Muscle layer of colon (tissue), 2 donors: ENCODE measurements at regions not wholly inside any gene's neighbourhood (a gene's known extent, or its start where the extent isn't known, plus 50 kb on each side); places are given as distances from the start of the nearest gene placed in this dataset.
"Not testable (repeated sequence)": the region's sequence is repeated elsewhere in the genome, so short reads cannot be mapped to it uniquely, and the experiment has no call there.

Experiments
- H3K27ac ChIP-seq: one replicate; pipeline ENCODE4 v1.7.0; 2013; ENCODE audit warnings: low read depth, mild to moderate bottlenecking, low read length, moderate library complexity
- H3K27me3 ChIP-seq, 2 donors: one replicate each; pipeline ENCODE4 v1.7.0; 2013; ENCODE audit warnings: low read length in 2 of 2, mild to moderate bottlenecking in 2 of 2; ENCODE audit not compliant: insufficient read depth in 2 of 2, control insufficient read depth in 1 of 2
- H3K36me3 ChIP-seq: one replicate; pipeline ENCODE4 v1.7.0; 2013; ENCODE audit warnings: mild to moderate bottlenecking, low read length; ENCODE audit not compliant: insufficient read depth
- H3K4me1 ChIP-seq: one replicate; pipeline ENCODE4 v1.7.0; 2013; ENCODE audit warnings: mild to moderate bottlenecking, low read length; ENCODE audit not compliant: insufficient read depth
- H3K4me3 ChIP-seq, 2 donors: one replicate each; pipeline ENCODE4 v1.7.0; 2013; ENCODE audit warnings: low read length in 2 of 2, low read depth in 1 of 2, mild to moderate bottlenecking in 1 of 2, moderate library complexity in 1 of 2
- H3K9ac ChIP-seq: one replicate; pipeline ENCODE4 v1.7.0; 2013; ENCODE audit warnings: low read length
- H3K9me3 ChIP-seq: one replicate; pipeline ENCODE4 v1.7.0; 2013; ENCODE audit warnings: mild to moderate bottlenecking, low read length
- donor health status: abdominal sarcoma.
- donor health status: Adenocarcinoma of cecum.

DNA sequence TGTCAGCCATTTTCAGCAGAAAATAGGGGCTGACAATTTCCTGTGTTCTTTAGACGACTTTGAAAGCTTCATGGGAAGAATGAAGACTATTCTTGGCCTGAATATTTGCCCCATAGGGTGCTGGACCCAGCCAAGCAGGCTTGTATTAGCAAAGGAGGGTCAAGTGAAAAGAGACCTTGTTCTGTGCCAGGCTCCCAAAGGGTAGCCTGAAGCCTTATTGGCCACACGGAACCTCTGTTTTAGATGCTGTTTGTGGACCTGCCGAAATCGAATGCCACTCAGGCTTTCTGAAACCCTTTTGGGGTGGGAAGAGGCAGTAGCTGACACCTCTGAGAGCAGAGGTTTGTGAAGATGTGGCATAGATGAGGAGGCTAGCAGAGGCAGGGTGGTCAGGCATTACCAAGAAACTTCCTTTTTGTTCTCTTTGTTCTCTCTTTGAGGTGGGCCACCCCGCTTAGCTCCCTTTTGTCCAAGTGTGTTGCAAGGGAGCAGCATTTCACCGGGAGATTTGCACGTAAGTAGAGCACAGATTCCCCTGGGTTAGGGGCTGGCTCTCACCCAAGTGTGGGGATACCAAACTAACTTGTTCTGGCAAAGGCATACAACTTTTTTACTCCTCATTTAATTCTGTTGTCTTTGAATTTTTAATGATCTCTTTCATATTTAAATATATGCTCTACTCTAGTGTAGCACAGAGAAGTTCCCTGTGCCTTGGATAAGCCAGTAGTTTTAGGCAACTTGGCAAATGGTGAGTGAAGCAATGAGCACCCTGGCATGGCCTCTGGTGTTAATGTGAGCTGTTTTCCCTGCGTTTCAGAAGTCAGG is 174.0 kb upstream of the EEPD1 start:
- not testable (repeated sequence) for H3K27me3 ChIP-seq, H3K27ac ChIP-seq, H3K9ac ChIP-seq, H3K9me3 ChIP-seq, H3K36me3 ChIP-seq, H3K4me1 ChIP-seq, H3K4me3 ChIP-seq

DNA sequence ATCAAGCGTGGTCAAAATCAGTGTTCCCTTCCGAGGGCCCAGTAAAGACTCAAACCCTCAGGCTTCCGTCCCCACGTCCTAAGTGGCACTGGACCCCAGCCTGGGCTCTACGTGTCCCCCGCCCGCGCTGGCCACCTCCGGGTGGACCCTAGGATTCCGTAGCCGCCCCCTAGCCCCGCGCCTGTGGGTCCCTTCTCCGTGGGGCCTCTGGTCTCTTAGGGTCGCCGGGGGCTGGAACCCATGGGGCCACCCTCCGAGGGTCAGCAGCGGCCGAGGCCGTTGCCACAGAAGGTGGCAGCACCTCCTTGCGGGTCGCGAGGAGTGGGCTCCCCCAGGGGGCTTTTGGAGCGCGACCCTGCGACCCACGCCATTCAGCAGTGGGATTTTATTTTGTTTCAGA is 170.5 kb upstream of the EEPD1 start:
- no peak overlapping the region for H3K9ac ChIP-seq
- H3K27ac ChIP-seq, result no peak overlapping the region
- H3K4me3 ChIP-seq, result no peak overlapping the region

GRCh38 chr7:35983626-35984025 is 169.4 kb upstream of the EEPD1 start:
- H3K9me3 ChIP-seq, result no peaks in the 10 kb centered on the region
- H3K9ac ChIP-seq, result no peak overlapping the region
- H3K27me3 ChIP-seq, result no peaks in the 10 kb centered on the region
- no peak overlapping the region for H3K4me3 ChIP-seq
- no peak overlapping the region for H3K27ac ChIP-seq
- H3K36me3 ChIP-seq, result no peaks in the 10 kb centered on the region
- peaks cover 4% of the 10 kb centered on the region for H3K4me1 ChIP-seq

More for the DNA sequence above, 170.5 kb upstream of the EEPD1 start:
- H3K27me3 ChIP-seq, result no peaks in the 10 kb centered on the region
- H3K4me1 ChIP-seq, result no peaks in the 10 kb centered on the region
- no peaks in the 10 kb centered on the region for H3K9me3 ChIP-seq
- no peaks in the 10 kb centered on the region for H3K36me3 ChIP-seq

DNA sequence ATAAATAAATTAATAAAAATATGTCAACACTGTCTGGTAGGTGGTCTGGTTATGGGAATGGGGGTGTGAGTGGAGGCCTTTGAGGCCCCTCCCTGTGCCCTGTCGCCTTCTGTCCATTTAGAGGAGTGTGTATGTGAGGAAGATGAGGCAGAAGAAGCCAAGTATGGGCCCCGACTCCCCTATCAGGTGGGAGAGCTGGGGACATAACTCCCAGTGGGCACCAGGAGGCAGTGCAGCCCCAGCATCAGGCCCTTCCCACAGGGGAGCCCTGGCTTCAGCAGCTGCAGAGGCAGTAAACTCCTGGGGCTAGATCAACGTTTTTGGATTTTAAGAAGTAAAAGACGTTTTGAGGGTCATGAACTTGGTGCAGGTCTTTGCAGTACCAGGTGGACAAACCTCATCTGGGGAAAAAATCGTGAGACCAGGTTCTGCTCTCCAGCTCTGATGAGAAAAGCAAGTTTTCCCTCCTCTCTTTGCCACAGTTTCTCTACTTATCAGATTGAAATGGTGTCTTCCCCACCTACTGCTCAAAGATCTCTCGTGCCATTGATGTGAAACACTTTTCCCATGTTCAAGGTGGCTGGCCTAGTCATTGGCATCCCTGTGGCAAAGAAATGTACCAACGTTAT is 167.8 kb upstream of the EEPD1 start:
- no peak overlapping the region for H3K9ac ChIP-seq
- H3K4me3 ChIP-seq, result no peak overlapping the region
- no peaks in the 10 kb centered on the region for H3K9me3 ChIP-seq
- no peaks in the 10 kb centered on the region for H3K27me3 ChIP-seq
- H3K27ac ChIP-seq, result no peak overlapping the region
- peaks cover 6% of the 10 kb centered on the region for H3K4me1 ChIP-seq
- no peaks in the 10 kb centered on the region for H3K36me3 ChIP-seq

- Histone ChIP-seq H3K36me3 (no peaks in the 10 kb centered on the region), H3K27me3 (no peaks in the 10 kb centered on the region), H3K27ac (no peak overlapping the region), H3K4me3 (no peak overlapping the region), H3K4me1 (peaks cover 6% of the 10 kb centered on the region), H3K9me3 (no peaks in the 10 kb centered on the region), H3K9ac (no peak overlapping the region)
Measured at GRCh38 chr7:35987016-35987415, 166.0 kb upstream of the EEPD1 start.

DNA sequence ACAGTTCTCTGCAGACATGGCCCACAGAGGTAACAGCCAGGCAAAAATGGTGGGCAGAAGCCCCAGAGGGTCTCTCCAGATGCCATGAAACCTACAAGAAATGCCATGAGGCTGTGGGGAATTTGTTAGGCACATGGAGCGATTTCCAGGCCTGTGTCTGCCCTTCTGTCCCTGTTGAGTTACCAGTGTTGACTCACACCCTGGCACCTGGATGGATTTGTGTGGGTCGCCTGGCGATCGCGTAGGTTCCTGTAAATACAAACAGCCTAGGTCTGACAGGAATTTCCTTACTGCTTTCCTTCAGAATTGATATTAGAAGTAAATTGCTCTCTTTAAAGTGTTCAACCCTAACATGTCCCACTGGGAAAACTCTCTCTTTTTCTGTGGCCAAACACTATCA is 164.9 kb upstream of the EEPD1 start:
- no peak overlapping the region for H3K9ac ChIP-seq
- no peaks in the 10 kb centered on the region for H3K36me3 ChIP-seq
- H3K4me1 ChIP-seq, result peaks cover 6% of the 10 kb centered on the region
- no peak overlapping the region for H3K27ac ChIP-seq
- H3K4me3 ChIP-seq, result no peak overlapping the region
- no peaks in the 10 kb centered on the region for H3K27me3 ChIP-seq
- no peaks in the 10 kb centered on the region for H3K9me3 ChIP-seq

DNA sequence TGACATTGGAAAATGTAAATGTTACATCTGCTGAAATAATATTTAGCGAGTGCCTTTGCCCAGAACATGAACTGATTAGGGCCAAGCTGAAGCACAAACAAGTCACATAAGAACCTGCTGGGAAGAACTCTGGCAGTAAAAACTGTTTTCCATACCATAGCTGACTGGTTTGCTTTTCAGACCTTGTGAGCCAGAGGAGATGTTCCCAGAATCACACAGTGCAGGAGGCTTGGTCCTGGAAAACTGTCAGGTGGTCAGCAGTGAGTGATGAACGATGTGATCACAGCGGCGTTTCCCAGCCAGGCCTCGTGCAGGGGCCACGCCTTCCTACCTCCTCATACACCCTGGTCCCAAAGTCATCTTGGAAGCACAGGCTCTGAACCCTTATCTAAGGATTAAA is 164.2 kb upstream of the EEPD1 start:
- Histone ChIP-seq H3K36me3 (no peaks in the 10 kb centered on the region), H3K9me3 (no peaks in the 10 kb centered on the region), H3K4me1 (peaks cover 6% of the 10 kb centered on the region), H3K27ac (no peak overlapping the region), H3K9ac (no peak overlapping the region), H3K4me3 (no peak overlapping the region), H3K27me3 (no peaks in the 10 kb centered on the region)

DNA sequence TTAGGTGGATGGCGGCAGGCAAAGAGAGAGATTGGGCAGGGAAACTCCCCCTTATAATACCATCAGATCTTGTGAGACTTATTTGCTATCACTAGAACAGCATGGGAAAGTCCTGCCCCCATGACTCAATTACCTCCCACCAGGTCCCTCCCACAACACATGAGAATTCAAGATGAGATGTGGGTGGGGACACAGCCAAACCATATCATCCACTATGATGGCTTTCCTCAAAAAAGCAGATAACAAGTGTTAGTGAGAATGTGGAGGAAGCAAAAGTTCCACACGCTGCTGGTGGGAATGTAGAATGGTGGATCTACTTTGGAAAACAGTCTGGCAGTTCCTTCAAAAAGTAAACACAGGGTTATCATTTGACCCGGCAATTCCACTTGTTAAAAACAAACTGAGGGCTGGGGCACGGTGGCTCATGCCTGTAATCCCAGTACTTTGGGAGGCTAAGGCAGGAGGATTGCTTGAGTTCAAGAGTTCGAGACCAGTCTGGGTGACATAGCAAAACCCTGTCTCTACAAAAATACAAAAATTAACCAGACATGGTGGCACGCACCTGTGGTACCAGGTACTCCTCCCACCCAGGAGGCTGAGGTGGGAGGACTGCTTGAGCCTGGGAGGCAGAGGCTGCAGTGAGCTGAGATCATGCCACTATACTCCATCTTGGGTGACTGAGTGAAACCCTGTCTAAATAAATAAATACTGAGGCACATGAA is 161.4 kb upstream of the EEPD1 start:
- no peaks in the 10 kb centered on the region for H3K36me3 ChIP-seq
- H3K27me3 ChIP-seq, result no peaks in the 10 kb centered on the region
- no peak overlapping the region for H3K27ac ChIP-seq
- H3K9me3 ChIP-seq, result no peaks in the 10 kb centered on the region
- H3K9ac ChIP-seq, result no peak overlapping the region
- peaks cover 6% of the 10 kb centered on the region for H3K4me1 ChIP-seq
- H3K4me3 ChIP-seq, result no peak overlapping the region

- no peak overlapping the region for H3K4me3 ChIP-seq
- H3K27ac ChIP-seq, result no peak overlapping the region
- peaks cover 6% of the 10 kb centered on the region for H3K4me1 ChIP-seq
- H3K9me3 ChIP-seq, result no peaks in the 10 kb centered on the region
- H3K27me3 ChIP-seq, result no peaks in the 10 kb centered on the region
- no peaks in the 10 kb centered on the region for H3K36me3 ChIP-seq
- H3K9ac ChIP-seq, result no peak overlapping the region
Measured at GRCh38 chr7:35992436-35992835, 160.6 kb upstream of the EEPD1 start.

DNA sequence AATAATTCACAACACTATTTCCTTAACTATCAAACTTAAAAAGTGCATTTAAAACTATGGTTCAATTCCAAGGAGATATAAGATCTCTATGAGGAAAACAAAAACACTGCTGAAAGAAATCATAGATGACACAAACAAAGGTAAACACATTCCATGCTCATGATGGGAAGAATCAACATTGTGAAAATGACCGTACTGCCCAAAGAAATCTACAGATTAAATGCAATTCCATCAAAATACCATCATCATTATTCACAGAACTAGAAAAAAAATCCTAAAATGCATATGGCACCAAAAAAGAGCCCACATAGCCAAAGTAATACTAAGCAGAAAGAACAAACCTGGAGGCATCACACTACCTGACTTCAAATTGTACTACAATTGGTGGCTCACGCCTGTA is 159.9 kb upstream of the EEPD1 start:
- Histone ChIP-seq H3K4me1 (peaks cover 6% of the 10 kb centered on the region), H3K9ac (no peak overlapping the region), H3K27ac (no peak overlapping the region), H3K36me3 (no peaks in the 10 kb centered on the region), H3K27me3 (no peaks in the 10 kb centered on the region), H3K9me3 (no peaks in the 10 kb centered on the region), H3K4me3 (no peak overlapping the region)

GRCh38 chr7:35993676-35994606 is 159.1 kb upstream of the EEPD1 start:
- Histone ChIP-seq H3K4me3 (no peak overlapping the region), H3K9ac (no peak overlapping the region), H3K27ac (no peak overlapping the region), H3K4me1 (no peaks in the 10 kb centered on the region), H3K9me3 (no peaks in the 10 kb centered on the region), H3K27me3 (no peaks in the 10 kb centered on the region), H3K36me3 (no peaks in the 10 kb centered on the region)
